GM10847 (cell line): ENCODE measurements at regions not wholly inside any gene's neighbourhood (a gene's known extent, or its start where the extent isn't known, plus 50 kb on each side); places are given as distances from the start of the nearest gene placed in this dataset.
A peak's percentile ranks its signal among the peaks of the same experiment; 100 is the strongest.

Experiments
- POLR2A ChIP-seq: IDR thresholded peaks from 2 replicates; pipeline ENCODE4 v1.6.1; 2011; ENCODE audit not compliant: insufficient read length; ENCODE audit errors: extremely low read depth

DNA sequence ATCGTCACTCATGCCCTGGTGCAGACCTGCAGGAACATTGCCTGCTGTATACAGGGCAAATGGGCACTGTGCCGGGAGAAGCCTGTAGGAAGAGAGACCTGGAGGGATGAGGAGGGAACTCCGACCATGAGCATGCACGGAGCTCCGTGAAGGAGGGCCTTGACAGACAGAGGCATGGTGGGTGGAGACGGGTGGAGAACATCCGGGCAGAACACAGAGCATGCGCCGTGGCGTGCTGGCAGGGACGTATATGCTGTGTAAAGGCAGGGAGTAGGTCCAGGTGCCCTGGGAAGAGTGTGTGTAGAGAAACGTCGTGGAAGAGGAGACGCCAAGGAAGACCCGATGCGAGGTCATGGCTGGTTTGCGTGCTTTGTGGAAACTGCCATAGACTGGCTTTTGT lies 133.0 kb upstream of the FAN1 start:
- no peak for TF ChIP-seq POLR2A

DNA sequence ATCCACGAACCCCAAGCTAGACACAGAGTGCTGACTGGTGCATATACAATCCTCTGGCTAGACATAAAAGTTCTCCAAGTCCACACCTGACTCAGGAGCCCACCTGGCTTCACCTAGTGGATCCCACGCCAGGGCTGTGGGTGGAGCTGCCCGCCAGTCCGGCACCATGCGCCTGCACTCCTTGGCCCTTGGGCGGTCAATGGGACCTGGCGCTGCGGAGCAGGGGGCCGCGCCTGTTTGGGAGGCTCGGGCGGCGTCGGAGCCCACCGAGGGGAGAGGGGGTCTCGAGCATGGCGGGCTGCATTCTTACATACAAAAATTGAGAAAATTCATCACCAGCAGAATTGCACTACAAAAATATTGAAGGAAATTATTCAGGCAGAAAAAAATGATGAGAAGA lies 120.7 kb upstream of the FAN1 start:
- no peak for TF ChIP-seq POLR2A

GRCh38 chr15:30788595-30788994 lies 115.1 kb upstream of the FAN1 start:
- no peak for TF ChIP-seq POLR2A

GRCh38 chr15:30791239-30792175 lies 112.2 kb upstream of the FAN1 start:
- TF ChIP-seq POLR2A: no peak

- TF ChIP-seq POLR2A: no peak
Measured at GRCh38 chr15:30794388-30794787, 109.3 kb upstream of the FAN1 start.

- TF ChIP-seq POLR2A: no peak
Measured at GRCh38 chr15:30816430-30816829, 87.3 kb upstream of the FAN1 start.

DNA sequence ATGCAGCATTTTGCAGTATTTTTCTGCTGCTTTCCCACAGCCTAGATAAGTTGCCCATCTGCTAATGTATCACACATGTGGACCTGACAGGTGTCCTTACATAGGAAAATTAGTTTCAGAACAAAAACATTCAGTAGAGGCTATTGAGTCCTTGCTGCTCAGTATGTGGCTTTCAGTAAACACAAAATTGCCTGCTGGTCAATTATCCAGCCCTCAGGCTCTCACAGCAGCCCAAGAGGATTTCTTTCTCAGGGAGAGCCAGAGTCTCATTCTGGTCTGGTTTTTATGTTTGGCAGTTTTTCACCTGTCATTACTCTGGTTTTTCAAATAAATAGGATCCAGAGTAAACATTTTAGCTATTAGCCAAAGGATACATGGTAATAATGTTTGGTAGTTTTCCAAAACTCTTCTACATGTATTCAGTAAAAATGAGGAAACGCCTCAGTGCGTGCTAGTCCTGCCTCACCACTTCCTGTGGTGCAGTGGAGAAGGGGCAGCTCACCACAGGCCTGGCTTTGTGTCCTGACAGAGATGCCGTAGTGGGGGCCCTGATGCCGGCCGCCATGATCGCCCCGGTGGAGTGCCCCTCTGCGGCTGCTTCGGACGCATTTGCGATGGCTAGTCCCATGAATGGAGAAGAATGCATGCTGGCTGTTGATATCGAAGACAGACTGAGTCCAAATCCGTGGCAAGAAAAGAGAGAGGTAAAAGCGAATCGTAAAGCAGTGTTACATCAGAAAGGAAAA lies 80.5 kb upstream of the FAN1 start:
- peak; percentile 30 for TF ChIP-seq POLR2A

- TF ChIP-seq POLR2A: no peak
Measured at GRCh38 chr15:30824518-30825195, 79.1 kb upstream of the FAN1 start.

DNA sequence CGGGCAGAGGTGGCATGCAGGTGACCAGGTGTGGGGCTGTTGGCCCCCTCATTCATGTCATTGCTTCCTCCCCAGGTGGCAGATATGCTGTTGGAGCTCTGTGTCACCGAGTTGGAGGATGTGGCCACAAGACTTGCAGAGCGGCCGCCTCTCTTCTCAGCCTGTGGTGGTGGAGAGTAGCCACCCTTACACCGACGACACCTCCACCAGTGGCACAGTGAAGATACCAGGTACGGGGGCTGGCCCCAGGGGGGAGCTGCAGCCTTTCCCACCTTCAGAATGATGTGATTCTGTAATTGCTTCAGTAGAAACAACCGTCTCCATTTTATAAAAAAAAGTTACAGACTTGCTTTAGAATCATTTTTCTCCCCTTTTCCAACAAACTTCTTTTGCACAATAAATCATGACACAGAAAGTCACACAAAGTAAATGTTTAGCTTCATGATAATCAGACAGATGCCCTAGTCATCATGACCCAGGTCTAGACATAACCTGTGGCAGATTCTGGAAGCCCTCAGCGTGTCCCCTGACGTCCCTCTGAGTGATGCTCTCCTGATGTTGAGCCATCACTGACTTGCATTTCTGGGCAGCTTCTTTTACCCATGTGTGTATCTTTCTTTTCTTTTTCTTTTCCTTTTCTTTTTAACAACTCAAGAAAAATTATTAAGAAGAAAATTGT lies 76.0 kb upstream of the FAN1 start:
- no peak for TF ChIP-seq POLR2A

DNA sequence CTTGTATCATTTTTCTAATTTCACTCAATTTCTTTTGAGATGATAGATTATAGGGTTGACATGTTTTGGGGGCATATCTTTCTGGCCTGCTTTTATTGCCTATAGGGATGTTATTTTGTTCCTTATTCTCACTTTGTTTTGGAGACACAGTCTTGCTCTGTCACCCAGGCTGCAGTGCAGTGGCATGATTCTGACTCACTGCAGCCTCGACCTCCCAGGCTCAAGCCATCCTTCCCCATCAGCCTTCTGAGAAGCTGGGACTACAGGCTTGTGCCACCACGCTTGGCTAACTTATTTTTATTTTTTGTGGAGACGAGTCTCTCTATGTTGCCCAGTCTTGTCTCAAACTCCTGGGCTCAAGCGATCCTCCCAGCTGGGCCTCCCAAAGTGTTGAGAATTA lies 72.8 kb upstream of the FAN1 start:
- TF ChIP-seq POLR2A: no peak
